HG03520 (cell line): ENCODE measurements at regions not wholly inside any gene's neighbourhood (a gene's known extent, or its start where the extent isn't known, plus 50 kb on each side); places are given as distances from the start of the nearest gene placed in this dataset.

Experiments used
- ATAC-seq: cut with Tn5 transposase; IDR thresholded peaks from one replicate; pipeline ENCODE4 v1.9.1; 2021; ENCODE audit warnings: mild to moderate bottlenecking, moderate library complexity; ENCODE audit not compliant: unreplicated experiment

GRCh38 chr4:176970853-176971252 is 178.1 kb upstream of the VEGFC start:
- no peak for ATAC-seq

DNA sequence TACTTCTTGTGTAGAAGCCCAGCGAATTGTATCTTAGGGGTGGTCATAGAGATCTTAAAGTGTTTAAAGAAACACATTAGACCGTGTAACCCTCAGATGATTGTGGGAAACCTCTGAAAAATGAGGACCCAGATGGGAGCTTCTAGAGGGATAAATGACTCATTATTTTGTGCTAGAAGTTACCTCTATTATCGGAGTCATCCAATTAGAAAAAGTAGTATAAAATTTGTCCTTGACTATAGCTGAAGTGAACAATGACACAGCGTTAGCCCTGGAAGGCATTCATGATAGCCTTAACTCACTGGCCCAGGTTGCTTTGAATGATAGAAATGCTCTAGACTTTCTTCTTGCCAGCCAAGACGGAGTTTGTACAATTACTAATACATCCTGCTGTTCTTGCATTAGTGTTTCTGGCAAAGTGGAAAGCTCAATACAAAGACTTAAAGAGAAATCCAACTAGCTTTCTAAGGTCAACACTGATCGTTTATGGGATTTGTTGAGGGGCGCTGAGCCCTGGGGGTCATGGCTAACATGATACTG is 178.9 kb upstream of the VEGFC start:
- ATAC-seq: no peak

DNA sequence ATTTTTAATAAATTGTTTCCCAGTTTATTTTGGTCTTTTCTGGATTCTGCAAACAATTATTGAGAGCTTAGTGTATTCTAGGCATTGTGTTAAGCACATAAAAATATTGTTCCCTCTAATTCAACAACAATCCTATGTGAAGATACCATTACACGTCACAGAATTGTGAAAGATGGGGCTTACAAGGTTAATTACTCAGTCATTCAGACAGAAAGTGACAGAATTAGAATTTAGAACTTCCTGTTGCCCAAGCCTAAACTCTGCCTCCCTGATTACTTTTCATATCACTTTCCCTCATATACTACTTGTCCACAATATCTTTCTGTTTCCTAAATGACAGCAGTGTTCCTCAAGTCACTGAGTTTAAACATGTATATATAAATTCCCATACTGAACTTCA is 186.7 kb upstream of the VEGFC start:
- no peak for ATAC-seq

- ATAC-seq: no peak
Observed at GRCh38 chr4:176981074-176981473, 188.4 kb upstream of the VEGFC start.

DNA sequence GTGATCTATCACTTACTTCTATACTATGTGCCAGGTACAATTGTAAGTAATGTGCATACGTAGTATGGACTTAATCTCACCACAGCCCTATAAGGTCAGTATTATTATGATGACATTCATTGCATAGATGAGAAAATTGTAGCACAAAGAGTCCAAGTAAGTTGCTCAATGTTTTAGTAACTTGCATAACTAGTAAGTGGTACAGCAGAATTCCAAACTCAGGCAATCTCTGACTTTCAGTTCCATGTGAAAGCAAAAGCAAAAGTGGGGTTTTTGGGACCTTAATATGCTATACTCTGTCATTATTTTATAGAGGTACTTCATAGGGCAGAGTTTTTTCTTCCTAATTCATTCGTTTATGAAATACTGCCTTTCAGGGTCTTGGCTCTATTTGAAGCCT is 188.8 kb upstream of the VEGFC start:
- ATAC-seq: no peak

- ATAC-seq: no peak
Observed at GRCh38 chr4:176988226-176988625, 195.5 kb upstream of the VEGFC start.

DNA sequence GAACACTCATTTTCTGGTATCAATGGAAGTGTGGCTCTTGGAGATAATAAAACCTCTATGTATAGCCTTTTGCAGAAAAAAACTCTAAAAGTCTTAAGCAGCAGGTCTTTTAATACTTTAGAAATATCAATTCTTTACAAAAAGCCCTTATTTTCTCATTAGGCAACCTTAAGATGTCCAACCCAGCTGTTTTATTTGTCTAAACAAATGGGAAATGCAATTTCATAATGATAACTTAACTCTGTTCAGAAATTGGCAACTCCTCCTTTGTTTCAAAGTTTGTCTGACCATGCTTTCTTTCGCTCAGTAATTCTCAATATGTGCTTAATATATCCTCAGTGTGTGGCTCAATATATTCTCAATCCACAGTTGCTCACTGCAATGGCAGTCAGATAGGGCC is 196.5 kb upstream of the VEGFC start:
- no peak for ATAC-seq

DNA sequence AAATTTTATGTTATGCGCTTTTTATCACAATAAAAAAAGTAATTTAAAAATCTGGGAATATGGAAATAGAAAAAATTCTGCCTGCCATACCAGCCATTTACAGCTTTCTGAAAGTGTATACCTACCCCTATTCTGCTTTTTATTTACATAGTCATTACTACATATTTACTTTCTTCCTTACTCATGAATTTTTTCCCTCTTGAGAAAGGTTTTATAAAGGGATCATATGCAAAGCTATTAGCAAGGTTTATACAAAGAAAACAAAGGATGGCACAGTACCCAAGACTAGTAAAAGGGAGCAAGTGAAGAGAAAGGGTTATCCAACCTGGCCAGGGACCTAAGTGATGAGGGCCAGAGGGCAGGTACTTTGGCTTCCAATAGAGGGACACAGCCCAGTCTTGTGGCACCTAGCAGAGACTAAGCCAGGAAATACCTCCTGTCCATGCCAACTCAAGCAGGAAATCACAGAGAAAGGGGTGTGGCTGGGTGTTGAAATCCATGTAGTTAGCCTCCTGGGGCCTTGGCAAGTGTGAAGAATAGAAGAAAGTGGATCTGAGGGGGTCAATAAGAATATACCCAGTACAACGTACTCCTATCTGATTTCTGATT is 207.3 kb upstream of the VEGFC start:
- ATAC-seq: no peak

GRCh38 chr4:177001271-177002175 is 208.8 kb upstream of the VEGFC start:
- ATAC-seq: no peak

DNA sequence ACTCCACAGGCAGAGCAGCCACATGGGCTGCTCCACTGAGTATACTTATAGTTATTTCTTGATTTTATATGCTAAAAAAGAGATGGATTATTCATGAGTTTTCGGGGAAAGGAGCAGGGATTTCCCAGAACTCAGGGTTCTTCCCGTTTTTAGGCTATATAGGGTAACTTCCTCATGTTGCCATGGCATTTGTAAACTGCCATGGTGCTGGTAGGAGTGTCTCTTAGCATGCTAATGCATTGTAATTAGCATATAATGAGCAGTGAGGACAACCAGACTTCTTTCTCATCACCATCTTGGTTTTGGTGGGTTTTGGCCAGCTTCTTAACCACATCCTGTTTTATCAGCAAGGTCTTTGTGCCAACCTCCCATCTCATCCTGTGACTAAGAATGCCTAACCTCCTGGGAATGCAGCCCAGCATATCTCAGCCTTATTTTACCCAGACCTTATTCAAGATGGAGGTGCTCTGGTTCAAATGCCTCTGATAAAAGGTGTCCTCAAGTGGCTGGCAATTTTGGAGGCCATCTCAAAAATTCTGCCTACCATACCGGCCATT is 213.0 kb upstream of the VEGFC start:
- no peak for ATAC-seq

GRCh38 chr4:177006331-177006730 is 213.6 kb upstream of the VEGFC start:
- ATAC-seq: no peak

- no peak for ATAC-seq
Observed at GRCh38 chr4:177008071-177008835, 215.5 kb upstream of the VEGFC start.

- no peak for ATAC-seq
Observed at GRCh38 chr4:177008836-177009501, 216.2 kb upstream of the VEGFC start.

- no peak for ATAC-seq
Observed at GRCh38 chr4:177010418-177010817, 217.7 kb upstream of the VEGFC start.

GRCh38 chr4:177012918-177013545 is 220.3 kb upstream of the VEGFC start:
- no peak for ATAC-seq

DNA sequence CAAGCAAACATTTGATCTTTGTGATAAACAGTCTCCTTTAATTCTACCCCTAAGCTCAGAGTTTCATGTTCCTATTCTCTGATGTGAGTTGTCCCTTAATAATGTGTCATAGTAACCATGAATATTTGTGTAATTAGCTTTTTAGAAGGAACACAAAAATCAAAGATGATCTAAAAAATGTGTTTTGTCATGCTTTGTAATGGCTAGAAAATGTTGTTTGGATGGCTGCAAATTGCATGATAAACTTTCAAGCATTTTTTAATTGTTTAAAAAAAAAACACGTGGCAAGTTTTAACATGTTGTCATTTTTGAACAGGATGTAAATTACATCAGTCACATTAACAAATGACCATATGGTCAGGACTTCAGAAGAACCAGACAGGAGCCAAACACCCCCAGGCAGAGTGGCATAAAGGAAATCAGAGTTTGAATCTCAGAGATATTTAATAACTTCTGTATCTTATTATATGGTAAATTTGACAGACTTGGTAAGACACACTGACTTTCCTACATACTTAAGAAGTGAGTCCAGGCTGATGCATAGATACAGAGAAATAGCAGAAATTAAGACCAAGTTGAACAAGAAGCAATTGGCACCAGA is 223.9 kb upstream of the VEGFC start:
- ATAC-seq: no peak

DNA sequence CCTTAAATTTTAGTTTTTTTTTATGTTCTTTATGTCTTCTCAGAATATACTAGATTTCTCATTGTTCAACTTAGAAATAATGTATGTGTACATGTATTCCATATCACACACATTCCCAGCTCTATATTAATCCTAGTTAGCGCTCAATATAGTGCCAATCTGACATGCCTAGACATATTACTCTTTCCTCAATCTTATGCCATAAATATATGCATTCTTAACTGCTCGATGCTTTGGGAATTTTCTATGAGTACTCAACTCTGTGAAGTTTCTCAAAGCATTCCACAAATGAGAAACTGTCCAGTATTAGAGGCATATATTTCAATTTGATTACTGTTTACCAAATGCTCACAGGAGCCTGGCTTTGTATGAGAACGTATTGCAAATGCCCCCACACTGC is 231.2 kb upstream of the VEGFC start:
- no peak for ATAC-seq

- ATAC-seq: no peak
Observed at GRCh38 chr4:177032341-177032740, 239.6 kb upstream of the VEGFC start.

DNA sequence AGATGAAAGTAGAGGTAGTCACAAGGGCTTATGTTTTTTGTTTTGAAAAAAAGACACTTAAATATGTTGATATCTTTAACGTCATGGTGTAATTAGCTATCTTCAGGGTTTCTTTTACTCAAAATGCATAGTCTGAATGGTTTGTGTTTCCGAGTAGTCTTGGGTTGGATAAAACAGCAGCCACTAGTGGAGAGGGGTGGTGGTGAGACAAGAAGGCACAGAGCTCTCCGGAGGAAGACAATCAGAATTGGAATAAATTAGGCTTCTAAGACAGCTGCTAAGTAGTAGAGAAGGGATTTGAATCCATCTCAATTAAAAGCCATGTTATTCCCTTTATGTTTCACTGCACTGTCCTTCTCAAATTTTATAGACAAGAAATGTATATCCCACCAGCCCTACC is 240.4 kb upstream of the VEGFC start:
- no peak for ATAC-seq

GRCh38 chr4:177033632-177034031 is 240.9 kb upstream of the VEGFC start:
- ATAC-seq: no peak
